Osteoblast (primary cell): ENCODE measurements at regions not wholly inside any gene's neighbourhood (a gene's known extent, or its start where the extent isn't known, plus 50 kb on each side); places are given as distances from the start of the nearest gene placed in this dataset.

Source experiments
- DNase-seq: peaks from one replicate; pipeline ENCODE4 v3.0.0; 2011; ENCODE audit warnings: low spot score, mixed read lengths; ENCODE audit not compliant: insufficient read length; ENCODE audit errors: missing footprints
- H2AFZ ChIP-seq: 2 replicates; pipeline ENCODE4 v1.6.0; 2011; ENCODE audit warnings: mild to moderate bottlenecking, low read length
- H3K27ac ChIP-seq: 2 replicates; pipeline ENCODE4 v1.5.1; 2011; ENCODE audit warnings: mild to moderate bottlenecking, low read depth, low read length, moderate library complexity
- H3K27me3 ChIP-seq: 2 replicates; pipeline ENCODE4 v1.6.0; 2012; ENCODE audit warnings: mild to moderate bottlenecking, control low read depth, inconsistent platforms, low read length, moderate library complexity; ENCODE audit not compliant: insufficient read depth
- H3K36me3 ChIP-seq: 2 replicates; pipeline ENCODE4 v1.5.1; 2011; ENCODE audit warnings: mild to moderate bottlenecking, low read length, control low read depth, moderate library complexity; ENCODE audit not compliant: insufficient read depth
- H3K4me1 ChIP-seq: 2 replicates; pipeline ENCODE4 v1.5.1; 2011; ENCODE audit warnings: mild to moderate bottlenecking, low read length, control low read depth, moderate library complexity; ENCODE audit not compliant: insufficient read depth
- H3K4me2 ChIP-seq: 2 replicates; pipeline ENCODE4 v1.6.0; 2011; ENCODE audit warnings: mild to moderate bottlenecking, low read length; ENCODE audit not compliant: insufficient read depth
- H3K4me3 ChIP-seq: fragments of 200-600 bp; sonication (generic); 3 replicates; pipeline ENCODE4 v1.5.1; 2012; ENCODE audit warnings: mild to moderate bottlenecking, low read length, inconsistent platforms; ENCODE audit not compliant: insufficient read depth
- H3K79me2 ChIP-seq: 2 replicates; pipeline ENCODE4 v1.6.0; 2012; ENCODE audit warnings: mild to moderate bottlenecking, low read length, control low read depth, inconsistent platforms; ENCODE audit not compliant: insufficient read depth
- H3K9me3 ChIP-seq: 2 replicates; pipeline ENCODE4 v1.5.1; 2011; ENCODE audit warnings: low read depth, low read length, control low read depth
- H4K20me1 ChIP-seq: 2 replicates; pipeline ENCODE4 v1.6.0; 2012; ENCODE audit warnings: mild to moderate bottlenecking, low read length, control low read depth; ENCODE audit not compliant: insufficient read depth
- CTCF ChIP-seq: IDR thresholded peaks from 2 replicates; pipeline ENCODE4 v1.5.1; 2011; ENCODE audit warnings: mild to moderate bottlenecking, low read depth, low read length, moderate library complexity; ENCODE audit errors: extremely low read depth

- no peak for DNase-seq
Observed at GRCh38 chr18:27478459-27478858, 293.4 kb upstream of the CHST9 start.

GRCh38 chr18:27473318-27473717 lies 288.2 kb upstream of the CHST9 start:
- Histone ChIP-seq H3K27ac (no peak overlapping the region), H3K4me1 (no peaks in the 10 kb centered on the region), H3K79me2 (no peaks in the 10 kb centered on the region), H3K4me3 (no peak overlapping the region), H3K36me3 (no peaks in the 10 kb centered on the region), H3K9me3 (no peaks in the 10 kb centered on the region), H2AFZ (no peak overlapping the region), H3K27me3 (no peaks in the 10 kb centered on the region), H3K4me2 (no peak overlapping the region), H4K20me1 (no peaks in the 10 kb centered on the region)
- no peak for TF ChIP-seq CTCF
- no peak for DNase-seq

More at GRCh38 chr18:27478459-27478858, 293.4 kb upstream of the CHST9 start:
- H3K79me2 ChIP-seq: no peaks in the 10 kb centered on the region
- H4K20me1 ChIP-seq: no peaks in the 10 kb centered on the region
- H3K27ac ChIP-seq: no peak overlapping the region
- no peaks in the 10 kb centered on the region for H3K4me1 ChIP-seq
- H3K36me3 ChIP-seq: no peaks in the 10 kb centered on the region
- H3K9me3 ChIP-seq: no peaks in the 10 kb centered on the region
- TF ChIP-seq CTCF: no peak
- H3K4me2 ChIP-seq: no peak overlapping the region
- no peaks in the 10 kb centered on the region for H3K27me3 ChIP-seq
- H2AFZ ChIP-seq: no peak overlapping the region
- H3K4me3 ChIP-seq: no peak overlapping the region

GRCh38 chr18:27467073-27467472 lies 282.0 kb upstream of the CHST9 start:
- Histone ChIP-seq H3K4me1 (no peaks in the 10 kb centered on the region), H3K4me2 (no peak overlapping the region), H3K27ac (no peak overlapping the region), H4K20me1 (no peaks in the 10 kb centered on the region), H3K36me3 (no peaks in the 10 kb centered on the region), H2AFZ (no peak overlapping the region), H3K9me3 (no peaks in the 10 kb centered on the region), H3K27me3 (no peaks in the 10 kb centered on the region), H3K79me2 (no peaks in the 10 kb centered on the region), H3K4me3 (no peak overlapping the region)
- no peak for DNase-seq
- no peak for TF ChIP-seq CTCF

GRCh38 chr18:27461957-27462356 lies 276.8 kb upstream of the CHST9 start:
- Histone ChIP-seq H3K4me2 (no peak overlapping the region), H3K4me1 (no peaks in the 10 kb centered on the region), H2AFZ (no peak overlapping the region), H3K36me3 (no peaks in the 10 kb centered on the region), H3K9me3 (no peaks in the 10 kb centered on the region), H3K79me2 (no peaks in the 10 kb centered on the region), H3K4me3 (no peak overlapping the region), H4K20me1 (no peaks in the 10 kb centered on the region), H3K27me3 (no peaks in the 10 kb centered on the region), H3K27ac (no peak overlapping the region)
- no peak for TF ChIP-seq CTCF
- no peak for DNase-seq
